ENCODE measurements at regions not wholly inside any gene's neighbourhood (a gene's known extent, or its start where the extent isn't known, plus 50 kb on each side); places are given as distances from the start of the nearest gene placed in this dataset.
A peak's percentile ranks its signal among the peaks of the same experiment; 100 is the strongest.

DNA sequence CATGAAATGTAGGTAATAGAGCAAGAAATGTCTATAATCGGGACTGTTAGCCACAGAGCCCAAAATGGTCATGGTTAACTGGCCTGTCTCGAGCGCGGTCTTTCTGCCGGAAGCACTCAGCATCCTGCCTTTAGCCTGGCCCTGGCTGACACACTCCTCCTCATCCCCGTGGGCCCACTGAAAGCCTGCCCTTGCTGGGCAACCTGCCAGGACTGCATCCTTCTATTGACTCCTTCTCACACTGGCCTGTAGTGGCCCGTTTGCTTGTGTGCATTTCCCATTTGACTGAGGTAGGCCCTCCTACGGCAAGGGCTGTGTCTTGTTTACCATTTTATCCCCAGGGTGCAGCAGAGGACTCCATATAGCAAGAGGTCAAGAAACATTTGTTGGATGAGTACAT is 215.7 kb downstream of the ATPSCKMT start:
- no peak overlapping the region for H3K27ac ChIP-seq (replicated peaks)
- no peaks in the 10 kb centered on the region for H3K36me3 ChIP-seq
- intact Hi-C loops (cut with micrococcal nuclease): no loop called here

DNA sequence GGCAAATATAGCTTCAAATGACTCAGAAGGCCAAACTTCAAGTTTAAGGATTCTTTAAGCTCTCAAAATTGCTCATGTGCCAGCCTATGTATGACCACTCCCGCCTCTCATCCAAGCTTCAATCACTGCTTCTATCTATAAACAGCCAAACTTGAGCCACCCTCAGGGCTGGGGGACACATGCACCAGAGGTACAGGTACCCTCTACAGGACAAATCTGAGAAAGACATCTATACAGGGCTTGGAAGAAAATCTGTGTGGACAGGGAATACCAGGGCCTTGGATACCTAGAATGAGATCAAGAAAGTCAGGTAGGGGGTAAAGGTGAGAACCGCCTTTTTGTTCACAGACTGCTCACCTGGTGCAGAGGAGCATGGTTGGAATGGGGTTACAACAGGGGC is 217.9 kb downstream of the ATPSCKMT start:
- no peaks in the 10 kb centered on the region for H3K4me1 ChIP-seq
- no peak overlapping the region for H3K4me3 ChIP-seq
- no peaks in the 10 kb centered on the region for H3K27me3 ChIP-seq (ENCODE audit: low read depth)
- H3K27ac ChIP-seq (replicated peaks): no peak overlapping the region
- H3K9me3 ChIP-seq (replicated peaks): peaks cover 29% of the 10 kb centered on the region
- no peaks in the 10 kb centered on the region for H3K36me3 ChIP-seq
- intact Hi-C loops (cut with micrococcal nuclease): no loop called here
- DNase-seq: no peak
- TF ChIP-seq, protein P1, sequence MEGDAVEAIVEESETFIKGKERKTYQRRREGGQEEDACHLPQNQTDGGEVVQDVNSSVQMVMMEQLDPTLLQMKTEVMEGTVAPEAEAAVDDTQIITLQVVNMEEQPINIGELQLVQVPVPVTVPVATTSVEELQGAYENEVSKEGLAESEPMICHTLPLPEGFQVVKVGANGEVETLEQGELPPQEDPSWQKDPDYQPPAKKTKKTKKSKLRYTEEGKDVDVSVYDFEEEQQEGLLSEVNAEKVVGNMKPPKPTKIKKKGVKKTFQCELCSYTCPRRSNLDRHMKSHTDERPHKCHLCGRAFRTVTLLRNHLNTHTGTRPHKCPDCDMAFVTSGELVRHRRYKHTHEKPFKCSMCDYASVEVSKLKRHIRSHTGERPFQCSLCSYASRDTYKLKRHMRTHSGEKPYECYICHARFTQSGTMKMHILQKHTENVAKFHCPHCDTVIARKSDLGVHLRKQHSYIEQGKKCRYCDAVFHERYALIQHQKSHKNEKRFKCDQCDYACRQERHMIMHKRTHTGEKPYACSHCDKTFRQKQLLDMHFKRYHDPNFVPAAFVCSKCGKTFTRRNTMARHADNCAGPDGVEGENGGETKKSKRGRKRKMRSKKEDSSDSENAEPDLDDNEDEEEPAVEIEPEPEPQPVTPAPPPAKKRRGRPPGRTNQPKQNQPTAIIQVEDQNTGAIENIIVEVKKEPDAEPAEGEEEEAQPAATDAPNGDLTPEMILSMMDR (IDR thresholded peaks at IDR 0.05; ENCODE audit: borderline replicate concordance): no peak

More for the DNA sequence above, 215.7 kb downstream of the ATPSCKMT start:
- Histone ChIP-seq H3K27me3 (ENCODE audit: low read depth) (no peaks in the 10 kb centered on the region), H3K4me3 (no peak overlapping the region), H3K9me3 (replicated peaks) (peaks cover 7% of the 10 kb centered on the region), H3K4me1 (no peaks in the 10 kb centered on the region)
- peak; percentile 32 for DNase-seq
- TF ChIP-seq, protein P1 (IDR thresholded peaks at IDR 0.05; ENCODE audit: borderline replicate concordance): no peak

DNA sequence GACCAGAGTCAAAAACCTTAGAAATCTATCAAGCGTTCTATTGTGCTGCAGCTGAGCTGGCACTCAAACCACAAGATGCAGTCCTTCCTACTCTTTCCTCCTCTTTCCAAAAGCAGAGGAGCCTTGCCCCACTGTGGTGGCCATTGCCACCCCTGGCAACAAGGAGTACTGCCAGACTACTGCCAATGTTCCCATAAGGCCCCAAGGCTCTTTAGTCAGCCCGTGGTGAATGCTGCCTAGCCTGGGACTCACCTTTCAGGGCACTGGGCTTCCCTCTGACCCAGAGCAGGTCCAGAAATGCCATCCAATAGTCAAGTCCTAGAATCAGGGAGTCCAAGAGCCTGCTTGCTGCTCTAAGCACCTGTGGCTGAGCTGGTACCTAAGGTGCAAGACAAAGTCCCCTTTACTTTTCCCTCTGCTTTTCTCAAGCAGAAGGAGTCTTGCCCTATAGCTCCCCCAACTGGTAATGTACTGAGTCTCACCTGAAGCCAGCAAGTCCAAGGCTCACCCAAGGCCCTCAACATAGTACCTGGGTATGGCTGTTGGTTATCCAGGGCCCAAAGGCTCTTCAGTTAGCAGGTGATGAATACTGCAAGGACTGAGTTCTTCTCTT is 219.4 kb downstream of the ATPSCKMT start:
- Histone ChIP-seq H3K4me1 (no peaks in the 10 kb centered on the region), H3K27ac (replicated peaks) (no peak overlapping the region), H3K9me3 (replicated peaks) (peaks cover 44% of the 10 kb centered on the region), H3K36me3 (no peaks in the 10 kb centered on the region), H3K4me3 (no peak overlapping the region), H3K27me3 (ENCODE audit: low read depth) (no peaks in the 10 kb centered on the region)
- intact Hi-C loops (cut with micrococcal nuclease): no loop called here
- no peak for DNase-seq
- TF ChIP-seq, protein P1 (IDR thresholded peaks at IDR 0.05; ENCODE audit: borderline replicate concordance): no peak

DNA sequence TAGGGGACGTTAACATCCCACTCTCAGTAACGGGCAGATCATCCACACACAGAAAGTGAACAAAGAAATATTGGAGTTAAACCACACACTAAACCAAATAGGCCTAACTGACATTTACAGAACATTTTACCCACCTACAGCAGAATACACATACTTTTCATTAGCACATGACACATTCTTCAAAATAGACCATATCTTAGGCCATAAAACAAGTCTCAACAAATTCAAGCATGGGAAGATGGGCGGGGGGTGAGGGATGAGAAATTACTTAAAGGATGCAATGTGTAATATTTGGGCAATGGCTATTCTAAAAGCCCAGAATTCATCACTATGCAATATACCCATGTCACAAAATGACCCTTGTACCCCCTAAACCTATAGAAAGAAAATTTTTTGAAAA is 226.2 kb downstream of the ATPSCKMT start:
- H3K27me3 ChIP-seq (ENCODE audit: low read depth): no peaks in the 10 kb centered on the region
- DNase-seq: no peak
- no peak overlapping the region for H3K27ac ChIP-seq (replicated peaks)
- H3K4me3 ChIP-seq: no peak overlapping the region
- peaks cover 76% of the 10 kb centered on the region for H3K9me3 ChIP-seq (replicated peaks)
- intact Hi-C loops (cut with micrococcal nuclease): no loop called here
- H3K4me1 ChIP-seq: no peaks in the 10 kb centered on the region
- H3K36me3 ChIP-seq: no peaks in the 10 kb centered on the region
- TF ChIP-seq, protein P1 (IDR thresholded peaks at IDR 0.05; ENCODE audit: borderline replicate concordance): no peak

DNA sequence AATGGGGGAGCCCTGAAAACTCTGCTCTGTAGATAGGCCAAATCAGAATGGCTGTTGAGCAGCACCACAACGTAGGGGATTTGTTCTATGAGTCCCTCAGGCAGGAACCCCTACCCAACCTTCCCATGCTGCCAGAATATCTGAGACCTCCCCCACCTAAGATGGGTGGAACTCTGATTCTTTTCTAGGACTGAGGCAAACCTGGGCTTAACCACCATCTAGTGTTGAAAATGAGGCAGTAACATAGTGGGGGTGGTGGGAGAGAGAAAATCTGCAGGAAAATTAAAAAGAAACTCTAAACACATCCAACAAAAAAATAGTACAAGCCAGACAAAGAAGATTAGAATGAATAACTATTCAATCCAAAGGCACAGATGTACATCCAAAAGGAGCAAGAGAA is 228.4 kb downstream of the ATPSCKMT start:
- Histone ChIP-seq H3K4me3 (no peak overlapping the region), H3K4me1 (no peaks in the 10 kb centered on the region), H3K9me3 (replicated peaks) (peaks cover 53% of the 10 kb centered on the region), H3K27me3 (ENCODE audit: low read depth) (no peaks in the 10 kb centered on the region), H3K27ac (replicated peaks) (no peak overlapping the region), H3K36me3 (no peaks in the 10 kb centered on the region)
- intact Hi-C loops (cut with micrococcal nuclease): no loop called here
- TF ChIP-seq, protein P1 (IDR thresholded peaks at IDR 0.05; ENCODE audit: borderline replicate concordance): no peak
- DNase-seq: no peak

Data from left ventricle myocardium inferior (tissue), 1 donor.